ENCODE measurements at regions not wholly inside any gene's neighbourhood (a gene's known extent, or its start where the extent isn't known, plus 50 kb on each side); places are given as distances from the start of the nearest gene placed in this dataset.
"Not testable (repeated sequence)": the region's sequence is repeated elsewhere in the genome, so short reads cannot be mapped to it uniquely, and the experiment has no call there.

- no peak overlapping the region for H3K4me3 ChIP-seq (replicated peaks in 1 of 2; ENCODE audit: low read depth in 1 of 2, low read length in 2 of 2)
- H3K79me2 ChIP-seq (ENCODE audit: insufficient read depth, low read length) = no peaks in the 10 kb centered on the region
- H3K27ac ChIP-seq (ENCODE audit: low read depth, low read length) = no peak overlapping the region
- RAD21 ChIA-PET (ENCODE audit: low non-redundant PET in 1 of 2, low total read pairs in 2 of 2, uncharacterized antibody in 2 of 2, unreplicated experiment in 2 of 2) = no interaction called here
- no peaks in the 10 kb centered on the region for H3K9me3 ChIP-seq (ENCODE audit: control insufficient read depth in 1 of 2, insufficient read depth in 1 of 2, low read depth in 1 of 2, low read length in 2 of 2)
- no TSS peak for BruUV-seq (replicated peaks)
- POLR2A ChIA-PET = no interaction called here
- H3K36me3 ChIP-seq (ENCODE audit: control insufficient read depth in 1 of 2, insufficient read depth in 2 of 2, low read length in 2 of 2) = no peaks in the 10 kb centered on the region
- no peaks in the 10 kb centered on the region for H4K20me1 ChIP-seq (ENCODE audit: insufficient read depth)
- no peaks in the 10 kb centered on the region for H3K9me2 ChIP-seq (ENCODE audit: insufficient read depth)
- H3K27me3 ChIP-seq (ENCODE audit: insufficient read depth, low read length) = no peaks in the 10 kb centered on the region
- H3K4me2 ChIP-seq (ENCODE audit: low read length) = no peak overlapping the region
- TF ChIP-seq ELF1 (IDR thresholded peaks at IDR 0.05; ENCODE audit: borderline replicate concordance, low read depth) (no peak), SIN3A (IDR thresholded peaks at IDR 0.05; ENCODE audit: low read depth) (no peak), CBX3 (IDR thresholded peaks at IDR 0.05; ENCODE audit: low read depth) (no peak), ZNF274 (IDR thresholded peaks at IDR 0.05; ENCODE audit: low read depth, low read length) (no peak), EGR1 (IDR thresholded peaks at IDR 0.05; ENCODE audit: low read depth) (no peak), POLR2A (IDR thresholded peaks at IDR 0.05; ENCODE audit: borderline replicate concordance, extremely low read depth, insufficient read depth, insufficient read length) (no peak), ZBTB33 (IDR thresholded peaks at IDR 0.05; ENCODE audit: extremely low read depth, insufficient replicate concordance, low read length) (no peak), SP1 (IDR thresholded peaks at IDR 0.05; ENCODE audit: low read depth) (no peak), EZH2phosphoT487 (IDR thresholded peaks at IDR 0.05; ENCODE audit: borderline replicate concordance) (no peak), SRF (IDR thresholded peaks at IDR 0.05; ENCODE audit: low read depth) (no peak), CEBPB (IDR thresholded peaks at IDR 0.05; ENCODE audit: low read depth) (no peak)
- TF ChIP-seq, protein P1, sequence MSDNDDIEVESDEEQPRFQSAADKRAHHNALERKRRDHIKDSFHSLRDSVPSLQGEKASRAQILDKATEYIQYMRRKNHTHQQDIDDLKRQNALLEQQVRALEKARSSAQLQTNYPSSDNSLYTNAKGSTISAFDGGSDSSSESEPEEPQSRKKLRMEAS (IDR thresholded peaks at IDR 0.05) = no peak
- CTCF ChIA-PET = interaction anchor here (2.7 kb wide), 1 partner anchor 525 kb away, joined by 9 read pairs; no protein-coding TSS in a partner anchor
- intact Hi-C loops (cut with micrococcal nuclease) = loop anchor here (5.0 kb wide), 1 partner anchor 551 kb away; the partner anchor contains the start of gene CCDC175
- no peak overlapping the region for H3K9ac ChIP-seq (ENCODE audit: low read length)
- ATAC-seq (no peak), DNase-seq (ENCODE audit: low read depth, low spot score) (no peak)
- peaks cover 0 to 9% of the 10 kb centered on the region in 2 experiments; a peak in 2 of 4 replicates for H3K4me1 ChIP-seq (ENCODE audit: control insufficient read depth in 1 of 2, insufficient read depth in 2 of 2, low read length in 2 of 2)
- no peak overlapping the region for H2AFZ ChIP-seq (ENCODE audit: low read depth, low read length, poor library complexity, severe bottlenecking)
Observed at GRCh38 chr14:59026081-59026480, 162.4 kb upstream of the DAAM1 start.

- BruUV-seq (replicated peaks); H3K79me2 ChIP-seq (ENCODE audit: insufficient read depth, low read length); H3K27me3 ChIP-seq (ENCODE audit: insufficient read depth, low read length); DNase-seq (ENCODE audit: low read depth, low spot score); RAD21 ChIA-PET (ENCODE audit: low non-redundant PET in 1 of 2, low total read pairs in 2 of 2, uncharacterized antibody in 2 of 2, unreplicated experiment in 2 of 2); H3K9me2 ChIP-seq (ENCODE audit: insufficient read depth); H3K4me1 ChIP-seq (ENCODE audit: control insufficient read depth in 1 of 2, insufficient read depth in 2 of 2, low read length in 2 of 2); H3K9ac ChIP-seq (ENCODE audit: low read length); CTCF ChIA-PET; ATAC-seq; H2AFZ ChIP-seq (ENCODE audit: low read depth, low read length, poor library complexity, severe bottlenecking); H3K4me2 ChIP-seq (ENCODE audit: low read length); POLR2A ChIA-PET; H3K36me3 ChIP-seq (ENCODE audit: control insufficient read depth in 1 of 2, insufficient read depth in 2 of 2, low read length in 2 of 2); H4K20me1 ChIP-seq (ENCODE audit: insufficient read depth); H3K4me3 ChIP-seq (replicated peaks in 1 of 2; ENCODE audit: low read depth in 1 of 2, low read length in 2 of 2); H3K9me3 ChIP-seq (ENCODE audit: control insufficient read depth in 1 of 2, insufficient read depth in 1 of 2, low read depth in 1 of 2, low read length in 2 of 2); H3K27ac ChIP-seq (ENCODE audit: low read depth, low read length): not testable (repeated sequence)
- intact Hi-C loops (cut with micrococcal nuclease) = loop anchor here (5.0 kb wide), 1 partner anchor 551 kb away; the partner anchor contains the start of gene CCDC175
Observed at GRCh38 chr14:59026640-59027039, 161.8 kb upstream of the DAAM1 start.
